Activated T-cell treated with anti-CD3 and anti-CD28 coated beads, Interleukin-2, amount 50 U/mL, for 72 hours (primary cell): ENCODE measurements at regions not wholly inside any gene's neighbourhood (a gene's known extent, or its start where the extent isn't known, plus 50 kb on each side); places are given as distances from the start of the nearest gene placed in this dataset.
"Not testable (repeated sequence)": the region's sequence is repeated elsewhere in the genome, so short reads cannot be mapped to it uniquely, and the experiment has no call there.

Experiments
- ATAC-seq, 2 donors: fragments of 150-1000 bp; cut with Tn5 transposase; replicated peaks in 1 of 2; 2 replicates each; pipeline ENCODE4 v1.10.0; 2021; ENCODE audit warnings: moderate library complexity in 2 of 2, mild to moderate bottlenecking in 1 of 2
- DNase-seq, 2 donors: peaks; one replicate each; pipeline ENCODE4 v3.0.0; 2021 to 2022; ENCODE audit warnings: mixed read lengths in 1 of 2
- H3K27ac Mint-ChIP-seq: one replicate; pipeline ENCODE4 v1.8.0; 2022; ENCODE audit warnings: mild to moderate bottlenecking, moderate library complexity, mixed read lengths
- H3K27me3 Mint-ChIP-seq: one replicate; pipeline ENCODE4 v1.8.0; 2022; ENCODE audit warnings: low read depth, mixed read lengths
- H3K36me3 Mint-ChIP-seq, 2 donors: one replicate each; pipeline ENCODE4 v1.8.0; 2022; ENCODE audit warnings: mixed read lengths in 2 of 2, mild to moderate bottlenecking in 1 of 2; ENCODE audit not compliant: insufficient read depth in 2 of 2
- H3K4me1 Mint-ChIP-seq: one replicate; pipeline ENCODE4 v1.8.0; 2022; ENCODE audit warnings: low read depth, mixed read lengths
- H3K4me3 Mint-ChIP-seq, 2 donors: one replicate each; pipeline ENCODE4 v1.8.0; 2022; ENCODE audit warnings: mild to moderate bottlenecking in 2 of 2, mixed read lengths in 2 of 2, moderate library complexity in 2 of 2
- H3K9me3 Mint-ChIP-seq, 2 donors: one replicate each; pipeline ENCODE4 v1.8.0; 2022; ENCODE audit warnings: mixed read lengths in 2 of 2

- Mint-ChIP-seq H3K27me3 (no peaks in the 10 kb centered on the region), H3K9me3 (no peaks in the 10 kb centered on the region), H3K4me1 (no peaks in the 10 kb centered on the region), H3K4me3 (no peak overlapping the region), H3K36me3 (no peaks in the 10 kb centered on the region), H3K27ac (no peak overlapping the region)
- ATAC-seq (no peak), DNase-seq (no peak)
Observed at GRCh38 chr5:86523718-86524117, 94.0 kb upstream of the COX7C start.

GRCh38 chr5:86525622-86526021, 92.1 kb upstream of the COX7C start:
- Mint-ChIP-seq H3K4me1 (no peaks in the 10 kb centered on the region), H3K4me3 (no peak overlapping the region), H3K27ac (peak overlapping the region; percentile 31), H3K27me3 (no peaks in the 10 kb centered on the region), H3K9me3 (no peaks in the 10 kb centered on the region), H3K36me3 (no peaks in the 10 kb centered on the region)
- no peak for ATAC-seq
- DNase-seq = no peak

- Mint-ChIP-seq H3K9me3 (no peaks in the 10 kb centered on the region), H3K27me3 (no peaks in the 10 kb centered on the region), H3K4me3 (no peak overlapping the region), H3K36me3 (no peaks in the 10 kb centered on the region), H3K27ac (no peak overlapping the region), H3K4me1 (no peaks in the 10 kb centered on the region)
- ATAC-seq (no peak), DNase-seq (no peak)
Observed at GRCh38 chr5:86526811-86527348, 90.9 kb upstream of the COX7C start.

GRCh38 chr5:86532429-86532828, 85.3 kb upstream of the COX7C start:
- H3K27ac Mint-ChIP-seq = no peak overlapping the region
- H3K4me1 Mint-ChIP-seq = no peaks in the 10 kb centered on the region
- H3K27me3 Mint-ChIP-seq = no peaks in the 10 kb centered on the region
- ATAC-seq (no peak), DNase-seq (no peak)
- no peaks in the 10 kb centered on the region for H3K9me3 Mint-ChIP-seq
- H3K36me3 Mint-ChIP-seq = no peaks in the 10 kb centered on the region
- H3K4me3 Mint-ChIP-seq = no peak overlapping the region

- Mint-ChIP-seq H3K27ac (no peak overlapping the region), H3K9me3 (no peaks in the 10 kb centered on the region), H3K36me3 (no peaks in the 10 kb centered on the region), H3K4me1 (no peaks in the 10 kb centered on the region), H3K4me3 (no peak overlapping the region), H3K27me3 (no peaks in the 10 kb centered on the region)
- ATAC-seq = no peak
- DNase-seq = no peak
Observed at GRCh38 chr5:86536396-86536795, 81.3 kb upstream of the COX7C start.

- Mint-ChIP-seq H3K36me3 (no peaks in the 10 kb centered on the region), H3K27me3 (no peaks in the 10 kb centered on the region), H3K4me3 (no peak overlapping the region), H3K4me1 (no peaks in the 10 kb centered on the region), H3K27ac (no peak overlapping the region), H3K9me3 (no peaks in the 10 kb centered on the region)
- DNase-seq (no peak), ATAC-seq (no peak)
Observed at GRCh38 chr5:86542532-86542931, 75.2 kb upstream of the COX7C start.

- no peak for ATAC-seq
Observed at GRCh38 chr5:86546044-86546443, 71.7 kb upstream of the COX7C start.

GRCh38 chr5:86546582-86546981, 71.2 kb upstream of the COX7C start:
- H3K9me3 Mint-ChIP-seq = no peaks in the 10 kb centered on the region
- no peak overlapping the region for H3K4me3 Mint-ChIP-seq
- no peaks in the 10 kb centered on the region for H3K4me1 Mint-ChIP-seq

More at GRCh38 chr5:86546044-86546443, 71.7 kb upstream of the COX7C start:
- Mint-ChIP-seq H3K4me3 (no peak overlapping the region), H3K36me3 (no peaks in the 10 kb centered on the region), H3K27me3 (no peaks in the 10 kb centered on the region), H3K9me3 (no peaks in the 10 kb centered on the region), H3K4me1 (no peaks in the 10 kb centered on the region), H3K27ac (no peak overlapping the region)
- no peak for DNase-seq

GRCh38 chr5:86554638-86555037, 63.1 kb upstream of the COX7C start:
- peaks cover 0 to 5% of the 10 kb centered on the region in 2 donors for H3K9me3 Mint-ChIP-seq
- ATAC-seq (no peak), DNase-seq (no peak)
- no peak overlapping the region for H3K4me3 Mint-ChIP-seq
- H3K27ac Mint-ChIP-seq = no peak overlapping the region
- no peaks in the 10 kb centered on the region for H3K36me3 Mint-ChIP-seq
- no peaks in the 10 kb centered on the region for H3K4me1 Mint-ChIP-seq
- no peaks in the 10 kb centered on the region for H3K27me3 Mint-ChIP-seq

More at GRCh38 chr5:86546582-86546981, 71.2 kb upstream of the COX7C start:
- no peaks in the 10 kb centered on the region for H3K36me3 Mint-ChIP-seq
- no peak overlapping the region for H3K27ac Mint-ChIP-seq
- DNase-seq = no peak
- ATAC-seq = no peak
- no peaks in the 10 kb centered on the region for H3K27me3 Mint-ChIP-seq

- ATAC-seq (no peak), DNase-seq (no peak)
- Mint-ChIP-seq H3K27ac (no peak overlapping the region), H3K36me3 (no peaks in the 10 kb centered on the region), H3K4me3 (no peak overlapping the region), H3K27me3 (peaks cover 6% of the 10 kb centered on the region), H3K4me1 (no peaks in the 10 kb centered on the region), H3K9me3 (peaks cover 0 to 5% of the 10 kb centered on the region in 2 donors)
Observed at GRCh38 chr5:86557920-86558319, 59.8 kb upstream of the COX7C start.

GRCh38 chr5:86565197-86565789, 52.4 kb upstream of the COX7C start:
- no peak overlapping the region for H3K27ac Mint-ChIP-seq
- no peaks in the 10 kb centered on the region for H3K4me1 Mint-ChIP-seq
- ATAC-seq = no peak
- H3K9me3 Mint-ChIP-seq = peaks cover 0 to 3% of the 10 kb centered on the region in 2 donors
- no peaks in the 10 kb centered on the region for H3K36me3 Mint-ChIP-seq
- H3K27me3 Mint-ChIP-seq = peaks cover 1% of the 10 kb centered on the region
- no peak overlapping the region for H3K4me3 Mint-ChIP-seq
- no peak for DNase-seq

GRCh38 chr5:86566030-86566429, 51.7 kb upstream of the COX7C start:
- not testable (repeated sequence) for H3K27me3 Mint-ChIP-seq, H3K9me3 Mint-ChIP-seq, H3K4me1 Mint-ChIP-seq, DNase-seq, ATAC-seq, H3K27ac Mint-ChIP-seq, H3K36me3 Mint-ChIP-seq, H3K4me3 Mint-ChIP-seq
